Fibroblast of skin of right biceps (primary cell): ENCODE measurements at regions not wholly inside any gene's neighbourhood (a gene's known extent, or its start where the extent isn't known, plus 50 kb on each side); places are given as distances from the start of the nearest gene placed in this dataset.
A peak's percentile ranks its signal among the peaks of the same experiment; 100 is the strongest.

Source experiments
- DNase-seq: peaks from one replicate; pipeline ENCODE4 v3.0.0-alpha.2; 2013

GRCh38 chr16:88292007-88292970, 90.5 kb upstream of the ZNF469 start:
- DNase-seq, result peak; percentile 40

- DNase-seq, result no peak
Observed at GRCh38 chr16:88293097-88293496, 89.7 kb upstream of the ZNF469 start.

GRCh38 chr16:88295671-88296436, 86.9 kb upstream of the ZNF469 start:
- no peak for DNase-seq

DNA sequence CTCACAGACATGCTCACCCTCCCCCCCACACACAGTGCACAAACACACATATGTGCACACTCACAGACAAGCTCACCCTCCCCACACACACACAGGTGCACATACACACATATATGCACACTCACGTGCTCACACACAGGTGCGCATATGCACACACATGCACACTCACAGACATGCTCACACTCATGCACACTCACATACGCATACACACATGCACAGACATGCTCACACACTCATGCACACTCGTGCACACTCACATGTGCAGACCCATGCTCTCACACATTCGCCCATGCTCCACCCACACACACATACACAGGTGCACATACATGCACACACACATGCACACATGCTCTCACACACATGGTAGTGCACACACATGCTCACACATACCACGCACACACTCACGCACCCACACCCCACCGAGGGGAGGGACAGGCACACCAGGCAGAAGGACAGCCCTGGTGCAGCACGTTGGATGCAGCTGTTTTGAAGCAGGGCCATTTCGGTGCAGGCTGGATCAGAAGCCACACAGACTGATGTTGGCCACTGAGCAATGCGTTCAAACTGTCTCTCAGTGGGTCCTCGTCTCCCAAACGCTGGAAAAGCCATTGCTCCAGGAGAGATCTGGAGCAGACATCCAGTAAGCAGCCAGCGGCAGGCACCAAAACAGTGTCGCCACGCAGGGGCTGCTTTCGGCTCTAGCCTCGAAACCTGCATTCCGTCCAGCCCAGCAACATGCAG, 86.2 kb upstream of the ZNF469 start:
- DNase-seq, result no peak

DNA sequence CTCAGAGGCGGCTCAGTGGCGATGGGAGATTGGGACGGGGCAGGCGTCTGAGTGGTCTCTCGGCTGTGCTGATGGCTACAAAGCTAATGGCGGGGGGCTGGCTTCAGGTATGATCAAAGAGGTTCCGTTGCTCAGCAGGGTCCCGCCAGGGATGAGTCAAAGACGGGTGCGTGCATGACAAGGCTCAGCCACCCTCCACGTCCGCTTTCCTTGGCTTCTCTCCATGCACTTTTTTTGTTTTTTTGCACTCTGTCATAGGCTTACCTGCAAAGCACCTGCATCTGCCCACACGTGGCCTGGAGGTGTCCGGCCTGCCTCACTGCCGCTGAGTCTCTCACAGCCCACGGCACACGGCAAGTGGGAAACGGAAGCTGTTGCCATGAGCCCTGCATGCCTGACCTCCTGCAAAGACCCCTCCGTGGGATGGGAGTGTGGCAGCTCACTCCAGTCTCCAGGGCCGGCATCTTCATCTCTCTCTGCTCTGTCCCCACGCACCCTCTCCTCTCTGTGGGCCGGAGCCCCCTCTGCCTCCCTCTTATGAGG, 85.5 kb upstream of the ZNF469 start:
- DNase-seq, result no peak

DNA sequence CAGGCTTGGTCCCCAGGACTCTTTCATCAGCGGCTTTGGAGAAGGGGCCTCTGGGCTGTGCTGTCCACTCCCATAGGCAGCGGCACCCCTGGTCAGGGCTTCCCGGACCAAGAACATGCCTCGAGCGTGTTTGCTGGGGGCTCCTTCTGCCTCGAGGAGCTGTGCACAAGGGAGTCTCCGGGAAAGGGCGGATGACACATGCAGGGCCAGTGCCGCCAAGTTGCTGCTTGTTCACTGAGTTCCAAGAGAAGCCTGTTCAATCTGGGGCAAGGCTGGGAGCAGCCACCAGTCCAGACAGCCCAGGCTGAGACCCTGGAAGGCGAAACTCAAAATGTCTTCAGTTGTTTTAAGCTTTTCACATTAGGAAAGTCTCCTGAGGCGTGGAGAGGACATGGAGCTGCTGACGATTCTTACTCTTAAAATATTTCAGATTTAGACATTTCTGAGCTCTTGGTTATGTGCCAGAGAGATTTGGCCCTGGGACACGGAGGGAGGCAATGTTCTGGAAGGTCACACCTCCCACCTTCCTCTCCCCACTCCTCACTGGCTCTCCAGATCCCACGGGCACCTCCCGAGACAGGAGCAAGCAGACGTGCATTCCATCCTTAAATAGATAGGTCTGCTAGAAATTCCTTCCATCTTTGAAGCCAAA, 84.5 kb upstream of the ZNF469 start:
- peak; percentile 62 for DNase-seq

GRCh38 chr16:88298833-88299745, 83.7 kb upstream of the ZNF469 start:
- peak; percentile 65 for DNase-seq

GRCh38 chr16:88299751-88300462, 82.9 kb upstream of the ZNF469 start:
- DNase-seq, result no peak

DNA sequence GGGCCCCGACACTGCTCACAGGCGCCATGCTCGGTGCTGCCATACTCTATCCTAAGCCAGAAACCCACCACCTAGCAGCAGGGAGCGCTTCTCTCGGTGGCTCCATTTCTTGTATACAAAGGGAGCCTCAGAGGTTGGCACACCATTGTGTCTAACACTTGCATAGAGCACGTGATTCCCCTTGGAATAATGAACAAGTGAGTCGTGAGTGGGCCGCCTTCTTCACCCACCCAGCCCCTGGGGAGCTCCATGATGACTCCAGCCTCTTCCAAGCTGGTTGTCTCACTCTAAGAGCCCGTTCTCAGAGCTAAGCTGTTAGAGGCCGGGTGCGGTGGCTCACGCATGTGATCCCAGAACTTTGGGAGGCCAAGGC, 82.3 kb upstream of the ZNF469 start:
- peak; percentile 17 for DNase-seq

DNA sequence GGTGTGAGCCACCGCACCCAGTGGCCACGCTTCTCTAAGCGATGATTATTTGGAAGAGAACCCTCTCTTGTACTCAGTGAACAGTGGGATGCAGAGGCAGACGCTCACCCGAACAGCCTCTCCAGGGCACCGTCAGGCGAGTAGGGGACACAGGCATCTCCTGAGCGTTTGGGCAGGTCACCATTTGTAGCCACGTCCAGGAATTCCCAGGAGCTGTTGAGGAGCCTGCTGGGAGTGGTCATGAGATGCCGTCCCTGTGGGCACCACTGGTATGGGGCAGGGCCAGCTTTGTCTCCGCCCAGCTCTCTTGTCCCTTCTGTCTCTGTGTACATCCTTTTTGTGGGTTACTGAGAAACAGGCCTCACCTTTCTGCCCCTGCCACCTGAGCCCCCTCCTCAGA, 81.3 kb upstream of the ZNF469 start:
- DNase-seq, result no peak

- DNase-seq, result no peak
Observed at GRCh38 chr16:88301886-88302285, 80.9 kb upstream of the ZNF469 start.

DNA sequence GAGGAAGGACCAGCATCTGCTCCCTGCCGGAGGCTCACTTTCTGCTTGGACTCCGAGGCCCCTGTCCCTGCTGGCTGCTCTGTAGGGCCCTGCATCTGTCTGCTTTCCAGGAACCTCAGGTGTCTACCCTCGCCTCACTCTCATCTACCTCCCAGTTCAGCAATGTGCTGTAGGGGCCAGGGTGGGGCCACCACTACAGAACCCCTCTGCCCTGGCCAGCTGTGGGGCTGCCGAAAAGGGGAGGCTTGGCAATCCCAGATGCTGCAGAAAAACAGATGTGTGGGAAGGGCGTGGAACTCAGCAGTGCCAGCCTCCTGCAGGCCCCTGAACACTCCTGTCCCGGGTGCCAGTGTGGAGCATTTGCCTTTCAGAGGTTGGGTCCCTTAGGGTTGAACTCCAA, 80.1 kb upstream of the ZNF469 start:
- DNase-seq, result no peak

DNA sequence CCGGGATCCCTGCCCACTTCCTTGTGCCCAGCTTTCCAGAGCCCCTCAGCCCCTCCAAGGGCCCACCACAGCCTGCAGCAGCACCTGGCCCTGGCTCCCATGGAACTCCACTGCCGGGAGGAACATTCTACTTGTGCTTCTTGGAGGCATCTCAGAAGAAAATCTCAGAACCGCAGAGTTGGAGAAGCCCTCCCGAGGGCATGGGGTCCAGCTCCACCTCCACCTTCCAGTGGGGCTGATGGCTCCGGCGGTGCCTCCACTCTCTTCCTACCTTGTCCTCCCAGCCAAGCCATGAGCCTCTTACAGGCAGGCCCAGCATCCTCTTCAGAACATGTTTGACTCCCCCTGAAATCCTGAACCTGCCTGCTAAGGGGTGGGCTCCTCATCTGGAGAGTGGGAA, 79.4 kb upstream of the ZNF469 start:
- DNase-seq, result no peak

DNA sequence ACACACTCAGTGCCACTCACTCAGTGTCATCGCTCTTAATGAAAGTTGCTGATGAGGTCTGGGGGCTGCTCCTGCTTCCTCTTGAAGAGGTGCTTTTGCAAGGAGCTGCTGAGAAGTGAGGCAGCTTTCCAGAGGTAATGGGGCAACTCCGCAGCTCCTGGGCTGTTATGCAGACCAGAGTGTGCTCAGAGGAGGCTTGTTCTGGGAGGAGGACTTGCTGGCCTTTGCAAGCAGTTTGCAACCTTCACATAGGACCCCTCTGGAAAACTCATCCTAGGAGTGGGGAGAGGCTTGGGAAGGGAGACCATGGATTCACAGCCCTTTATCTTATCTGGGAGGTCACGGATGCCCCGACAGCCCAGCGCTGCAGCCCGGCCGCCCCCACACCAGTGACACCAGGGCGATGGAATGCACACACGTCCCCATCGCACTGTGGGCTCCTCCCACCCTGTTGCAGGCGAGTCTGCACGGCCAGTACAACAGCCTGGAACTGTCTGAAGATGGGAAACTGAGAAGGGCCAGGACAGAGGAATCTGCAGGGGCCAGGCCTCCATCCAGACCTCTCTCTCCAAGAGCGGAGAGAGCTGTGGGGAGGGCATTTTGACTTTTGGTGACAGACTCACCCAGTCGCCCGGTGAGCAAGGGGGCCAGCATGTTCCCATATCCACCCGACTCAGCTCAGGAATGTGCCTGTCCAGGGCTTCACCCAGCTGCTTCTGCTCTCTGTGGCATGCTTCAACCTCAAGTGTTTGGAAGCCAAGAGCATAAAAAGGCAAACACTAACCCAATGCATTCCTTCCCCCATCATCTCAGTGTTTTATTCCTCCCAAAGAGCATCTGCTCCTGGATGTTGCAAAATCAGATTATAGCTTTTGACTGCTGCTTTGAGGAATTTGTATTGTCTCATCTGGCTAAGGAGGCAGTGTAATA, 78.6 kb upstream of the ZNF469 start:
- peak; percentile 96 for DNase-seq

DNA sequence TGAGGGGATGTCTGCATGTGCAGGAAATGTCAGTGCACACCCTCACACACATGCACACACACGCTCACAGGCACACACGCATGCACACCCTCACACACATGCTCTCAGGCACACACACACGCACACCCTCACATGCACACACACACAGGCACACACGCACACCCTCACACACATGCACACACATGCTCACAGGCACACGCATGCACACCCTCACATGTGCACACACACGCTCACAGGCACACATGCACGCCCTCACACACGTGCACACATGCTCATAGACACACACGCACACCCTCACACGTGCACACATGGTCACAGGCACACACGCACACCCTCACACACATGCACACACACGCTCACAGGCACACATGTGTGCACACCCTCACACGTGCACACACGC, 77.6 kb upstream of the ZNF469 start:
- no peak for DNase-seq

DNA sequence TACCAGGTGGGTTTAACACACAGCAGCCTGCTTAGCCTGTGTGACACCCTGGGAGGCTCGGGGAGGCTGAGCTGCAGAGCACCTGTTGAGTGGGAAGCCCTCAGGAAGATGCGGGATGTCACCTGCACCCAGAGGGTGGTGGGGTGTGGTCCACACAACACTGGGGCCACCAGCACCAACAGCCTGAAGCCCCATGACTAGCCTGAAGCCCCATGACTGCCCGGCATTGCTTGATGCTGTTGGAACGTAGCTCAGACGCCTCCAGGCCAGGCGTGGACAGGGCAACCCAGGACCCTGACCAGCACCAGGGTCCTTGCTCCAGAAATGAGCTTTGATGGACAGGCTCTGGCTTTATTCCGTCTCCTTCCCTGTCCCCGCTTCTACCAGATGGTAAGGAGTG, 76.3 kb upstream of the ZNF469 start:
- no peak for DNase-seq

DNA sequence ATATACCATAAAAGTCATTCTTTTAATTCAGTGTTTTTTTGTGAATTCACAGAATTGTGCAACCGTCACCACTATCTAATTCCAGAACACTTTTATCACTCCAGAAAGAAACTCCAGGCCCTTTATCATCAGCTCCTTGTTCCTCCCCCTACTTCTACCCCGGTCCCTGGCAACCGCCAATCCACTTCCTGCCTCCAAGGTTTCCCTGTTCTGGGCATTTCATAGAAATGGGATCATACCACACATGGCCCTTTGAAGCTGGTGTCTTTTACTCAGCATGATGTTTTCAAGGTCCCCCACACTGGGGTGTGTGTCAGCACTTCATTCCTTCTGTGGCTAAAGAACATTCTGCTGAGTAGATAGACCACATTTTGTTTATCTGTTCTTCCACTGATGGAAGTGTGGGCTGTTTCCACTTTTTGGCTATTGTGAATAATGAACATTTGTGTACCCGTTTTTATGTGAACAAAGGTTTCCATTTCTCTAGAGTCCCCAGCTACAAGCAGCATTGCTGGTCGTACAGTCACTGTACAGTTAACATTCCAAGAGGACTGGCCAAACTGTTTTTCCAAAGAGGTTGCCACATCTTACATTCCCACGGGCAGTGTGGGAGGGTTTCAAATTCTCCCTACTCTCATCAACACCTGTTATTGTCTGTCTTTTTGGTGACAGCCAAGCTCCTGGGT, 75.8 kb upstream of the ZNF469 start:
- peak; percentile 99 for DNase-seq

- DNase-seq, result no peak
Observed at GRCh38 chr16:88308441-88309173, 74.2 kb upstream of the ZNF469 start.
